Large intestine (tissue), 3 donors: ENCODE measurements at regions not wholly inside any gene's neighbourhood (a gene's known extent, or its start where the extent isn't known, plus 50 kb on each side); places are given as distances from the start of the nearest gene placed in this dataset.
A peak's percentile ranks its signal among the peaks of the same experiment; 100 is the strongest.

ENCODE experiments used
- DNase-seq, 2 donors: peaks; one replicate each; pipeline versions ENCODE4 v3.0.0 to v3.0.0-alpha.2; 2013
- H3K27ac ChIP-seq: one replicate; pipeline ENCODE4 v1.5.1; 2013; ENCODE audit warnings: low read length
- H3K27me3 ChIP-seq: 2 replicates; pipeline ENCODE4 v1.6.1; 2013; ENCODE audit warnings: low read length; ENCODE audit not compliant: control insufficient read depth, insufficient read depth
- H3K36me3 ChIP-seq: 2 replicates; pipeline ENCODE4 v1.6.1; 2013; ENCODE audit warnings: low read length; ENCODE audit not compliant: control insufficient read depth, insufficient read depth
- H3K4me1 ChIP-seq: one replicate; pipeline ENCODE4 v1.6.1; 2013; ENCODE audit warnings: low read length; ENCODE audit not compliant: control insufficient read depth, insufficient read depth
- H3K4me3 ChIP-seq: one replicate; pipeline ENCODE4 v1.5.1; 2013; ENCODE audit warnings: low read length
- H3K9me3 ChIP-seq: one replicate; pipeline ENCODE4 v1.6.1; 2013; ENCODE audit warnings: mild to moderate bottlenecking, low read depth, low read length, moderate library complexity; ENCODE audit not compliant: control insufficient read depth
- WGBS: methylation state at CpG from one replicate; pipeline ENCODE4 v1.1.5; 2013; ENCODE audit warnings: low lambda C conversion rate; ENCODE audit not compliant: insufficient coverage; 5-methylcytosine and 5-hydroxymethylcytosine counted together

GRCh38 chr10:109274681-109275080, 648.6 kb downstream of the XPNPEP1 start:
- Histone ChIP-seq H3K36me3 (no peaks in the 10 kb centered on the region), H3K27me3 (no peaks in the 10 kb centered on the region), H3K9me3 (no peaks in the 10 kb centered on the region), H3K27ac (no peak overlapping the region), H3K4me1 (no peaks in the 10 kb centered on the region), H3K4me3 (no peak overlapping the region)
- no peak for DNase-seq
- 96% methylated on average over 2 of the region's 2 CpGs for WGBS

DNA sequence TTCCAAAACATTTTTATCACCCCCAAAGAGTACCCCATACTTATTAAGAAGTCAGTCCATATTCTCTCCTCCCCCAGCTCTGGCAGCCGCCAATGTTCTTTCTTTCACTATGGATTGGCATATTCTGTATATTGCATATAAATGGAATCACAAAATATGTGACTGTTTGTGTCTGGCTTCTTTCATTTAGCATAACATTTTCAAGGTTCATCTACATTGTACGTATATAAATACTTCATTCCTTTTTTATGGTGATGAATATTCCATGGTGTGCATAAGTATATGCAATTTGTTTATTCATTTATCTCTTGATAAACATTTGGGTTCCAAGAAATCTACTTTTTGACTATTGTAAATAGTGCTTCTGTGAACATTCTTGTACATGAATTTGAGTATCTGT, 653.1 kb downstream of the XPNPEP1 start:
- Histone ChIP-seq H3K27me3 (no peaks in the 10 kb centered on the region), H3K9me3 (no peaks in the 10 kb centered on the region), H3K27ac (no peak overlapping the region), H3K4me3 (no peak overlapping the region), H3K4me1 (no peaks in the 10 kb centered on the region), H3K36me3 (no peaks in the 10 kb centered on the region)
- WGBS = 91% methylated on average over 1 of the region's 2 CpGs
- DNase-seq = no peak

DNA sequence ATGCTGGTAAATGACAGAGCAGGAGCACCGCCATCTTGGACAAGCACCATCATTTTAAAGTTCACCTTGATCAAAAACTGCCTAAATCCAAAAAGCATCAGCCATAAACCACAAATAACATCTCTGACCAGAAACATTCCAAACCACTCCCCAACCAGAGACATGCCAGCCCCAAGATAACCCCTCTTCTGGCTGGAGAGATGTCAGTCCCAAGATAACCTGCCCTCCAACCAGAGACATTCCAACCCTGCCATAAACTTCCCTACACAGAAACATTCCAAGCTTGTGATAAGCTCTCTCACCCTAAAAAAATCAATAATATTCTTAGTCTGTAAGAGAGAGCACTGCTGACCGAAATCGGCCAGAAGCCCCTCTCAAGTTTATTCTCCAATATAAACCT, 659.3 kb downstream of the XPNPEP1 start:
- Histone ChIP-seq H3K9me3 (no peaks in the 10 kb centered on the region), H3K27me3 (no peaks in the 10 kb centered on the region), H3K36me3 (no peaks in the 10 kb centered on the region), H3K4me3 (no peak overlapping the region), H3K27ac (no peak overlapping the region), H3K4me1 (no peaks in the 10 kb centered on the region)
- DNase-seq = no peak
- WGBS = 67% methylated on average over 2 of the region's 3 CpGs

GRCh38 chr10:109261231-109261630, 662.1 kb downstream of the XPNPEP1 start:
- no peak overlapping the region for H3K27ac ChIP-seq
- no peak for DNase-seq
- no peaks in the 10 kb centered on the region for H3K9me3 ChIP-seq
- H3K36me3 ChIP-seq = no peaks in the 10 kb centered on the region
- WGBS = no CpG with 5 or more reads among the region's 2 CpGs
- no peak overlapping the region for H3K4me3 ChIP-seq
- no peaks in the 10 kb centered on the region for H3K27me3 ChIP-seq
- no peaks in the 10 kb centered on the region for H3K4me1 ChIP-seq

GRCh38 chr10:109259293-109259692, 664.0 kb downstream of the XPNPEP1 start:
- Histone ChIP-seq H3K4me3 (no peak overlapping the region), H3K27me3 (no peaks in the 10 kb centered on the region), H3K9me3 (no peaks in the 10 kb centered on the region), H3K4me1 (no peaks in the 10 kb centered on the region), H3K36me3 (no peaks in the 10 kb centered on the region), H3K27ac (no peak overlapping the region)
- WGBS = 86% methylated on average over 1 of the region's 4 CpGs
- no peak for DNase-seq

DNA sequence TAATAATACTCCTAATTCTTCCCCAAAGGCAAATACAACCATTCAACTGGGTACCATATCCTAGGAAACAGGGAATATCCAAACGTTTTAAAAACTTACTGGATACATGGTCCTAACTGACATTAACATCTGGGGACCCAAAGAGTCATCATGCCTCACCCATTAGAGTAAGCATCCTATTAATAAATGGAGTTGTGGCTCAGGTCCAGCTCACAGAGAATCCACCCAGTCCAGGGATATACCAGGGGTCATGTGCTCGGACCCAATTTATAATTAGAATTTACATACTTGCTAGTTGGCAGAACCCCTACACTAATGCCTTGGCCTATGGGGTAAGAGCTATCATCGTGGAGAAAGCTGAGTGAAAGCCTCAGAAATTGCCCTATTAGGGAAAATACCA, 670.0 kb downstream of the XPNPEP1 start:
- DNase-seq = no peak
- Histone ChIP-seq H3K4me1 (peaks cover under 1% of the 10 kb centered on the region), H3K4me3 (no peak overlapping the region), H3K9me3 (no peaks in the 10 kb centered on the region), H3K36me3 (no peaks in the 10 kb centered on the region), H3K27ac (no peak overlapping the region), H3K27me3 (no peaks in the 10 kb centered on the region)
- 100% methylated on average over 1 of the region's 3 CpGs for WGBS

- H3K27ac ChIP-seq = no peak overlapping the region
- no peaks in the 10 kb centered on the region for H3K36me3 ChIP-seq
- 100% methylated on average over 1 of the region's 4 CpGs for WGBS
- no peak overlapping the region for H3K4me3 ChIP-seq
- H3K27me3 ChIP-seq = no peaks in the 10 kb centered on the region
- no peaks in the 10 kb centered on the region for H3K9me3 ChIP-seq
- DNase-seq = no peak
- peaks cover 12% of the 10 kb centered on the region for H3K4me1 ChIP-seq
These were observed 673.2 kb downstream of the XPNPEP1 start for GRCh38 chr10:109250152-109250551.

GRCh38 chr10:109247814-109248213, 675.5 kb downstream of the XPNPEP1 start:
- WGBS = no CpG with 5 or more reads among the region's 1 CpG
- DNase-seq = peak; percentile 75 to 86
- H3K27ac ChIP-seq = peak overlapping the region; percentile 87

DNA sequence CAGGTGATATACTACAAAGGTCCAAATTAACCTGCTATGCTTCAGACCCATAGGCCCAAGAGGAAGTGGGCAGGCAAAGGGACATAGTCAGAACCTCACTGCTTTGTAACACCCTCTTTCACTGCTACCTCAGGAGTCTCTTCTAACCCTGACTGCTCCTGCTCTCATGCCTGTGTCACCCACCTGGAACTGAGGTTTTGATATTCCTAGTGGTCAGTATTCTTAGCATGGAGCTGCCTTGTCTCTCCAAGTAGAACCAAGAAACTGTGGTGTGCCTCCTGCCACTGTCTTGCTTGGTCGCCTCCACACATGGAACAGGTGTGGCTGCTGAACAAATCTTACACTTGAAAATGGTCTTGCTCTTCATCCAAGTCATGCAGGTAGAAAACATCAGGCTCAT, 677.5 kb downstream of the XPNPEP1 start:
- no peak for DNase-seq
- Histone ChIP-seq H3K9me3 (no peaks in the 10 kb centered on the region), H3K27ac (no peak overlapping the region), H3K36me3 (no peaks in the 10 kb centered on the region), H3K4me1 (peaks cover 12% of the 10 kb centered on the region), H3K27me3 (no peaks in the 10 kb centered on the region), H3K4me3 (no peak overlapping the region)
- no CpG with 5 or more reads among the region's 1 CpG for WGBS

More at GRCh38 chr10:109247814-109248213, 675.5 kb downstream of the XPNPEP1 start:
- no peaks in the 10 kb centered on the region for H3K27me3 ChIP-seq
- H3K9me3 ChIP-seq = no peaks in the 10 kb centered on the region
- H3K4me3 ChIP-seq = no peak overlapping the region
- H3K36me3 ChIP-seq = no peaks in the 10 kb centered on the region
- peaks cover 12% of the 10 kb centered on the region for H3K4me1 ChIP-seq

GRCh38 chr10:109239371-109239770, 683.9 kb downstream of the XPNPEP1 start:
- Histone ChIP-seq H3K36me3 (no peaks in the 10 kb centered on the region), H3K4me3 (no peak overlapping the region), H3K27ac (no peak overlapping the region), H3K4me1 (peaks cover 3% of the 10 kb centered on the region), H3K9me3 (no peaks in the 10 kb centered on the region), H3K27me3 (no peaks in the 10 kb centered on the region)
- DNase-seq = peak in 1 of 2 donors; percentile 20

GRCh38 chr10:109237682-109238081, 685.6 kb downstream of the XPNPEP1 start:
- Histone ChIP-seq H3K4me3 (no peak overlapping the region), H3K4me1 (peaks cover 3% of the 10 kb centered on the region), H3K9me3 (no peaks in the 10 kb centered on the region), H3K27me3 (no peaks in the 10 kb centered on the region), H3K36me3 (no peaks in the 10 kb centered on the region), H3K27ac (peak overlapping the region; percentile 37)
- 50% methylated on average over 2 of the region's 4 CpGs for WGBS
- no peak for DNase-seq
